ENCODE measurements at regions not wholly inside any gene's neighbourhood (a gene's known extent, or its start where the extent isn't known, plus 50 kb on each side); places are given as distances from the start of the nearest gene placed in this dataset.

GRCh38 chr5:25095261-25095660 is 450.5 kb upstream of the CDH10 start:
- no peak for TF ChIP-seq CTCF (IDR thresholded peaks at IDR 0.05 in 8 of 11, conservative IDR thresholded peaks at IDR 0.05 in 3 of 11)
- no peak for TF ChIP-seq POLR2A (IDR thresholded peaks at IDR 0.05)
- no peak for TF ChIP-seq POLR2AphosphoS5 (IDR thresholded peaks at IDR 0.05)
- intact Hi-C loops (cut with DNase I; ENCODE audit: low total_unique reads), result no loop called here
- Histone ChIP-seq H3K27me3 (replicated peaks in 1 of 7) (no peaks in the 10 kb centered on the region), H3K9me3 (peaks cover 0 to 17% (median 0%) of the 10 kb centered on the region in 8 donors), H3K27ac (no peak overlapping the region), H3K4me3 (no peak overlapping the region), H3K4me1 (no peaks in the 10 kb centered on the region), H3K36me3 (no peaks in the 10 kb centered on the region)
- 60 to 81% (median 62%) methylated on average over 2 of the region's 2 CpGs for WGBS, 5 donors
- DNase-seq, result no peak

- Histone ChIP-seq H3K9me3 (peaks cover 0 to 14% (median 0%) of the 10 kb centered on the region in 8 donors), H3K27me3 (replicated peaks in 1 of 7) (no peaks in the 10 kb centered on the region), H3K4me3 (no peak overlapping the region), H3K36me3 (no peaks in the 10 kb centered on the region), H3K27ac (no peak overlapping the region), H3K4me1 (no peaks in the 10 kb centered on the region)
- TF ChIP-seq POLR2A (IDR thresholded peaks at IDR 0.05) (no peak), POLR2AphosphoS5 (IDR thresholded peaks at IDR 0.05) (no peak), CTCF (IDR thresholded peaks at IDR 0.05 in 8 of 11, conservative IDR thresholded peaks at IDR 0.05 in 3 of 11) (no peak)
- intact Hi-C loops (cut with DNase I; ENCODE audit: low total_unique reads), result no loop called here
- 80 to 91% (median 84%) methylated on average over 2 of the region's 2 CpGs for WGBS, 5 donors
- DNase-seq, result no peak
Measured at GRCh38 chr5:25094219-25094618, 449.4 kb upstream of the CDH10 start.

- Histone ChIP-seq H3K36me3 (no peaks in the 10 kb centered on the region), H3K27me3 (replicated peaks in 1 of 7) (no peaks in the 10 kb centered on the region), H3K27ac (no peak overlapping the region), H3K9me3 (peaks cover 0 to 10% (median 0%) of the 10 kb centered on the region in 8 donors), H3K4me3 (no peak overlapping the region), H3K4me1 (no peaks in the 10 kb centered on the region)
- no peak for DNase-seq
- WGBS, 5 donors, result 79 to 90% (median 83%) methylated on average over 3 of the region's 3 CpGs
- intact Hi-C loops (cut with DNase I; ENCODE audit: low total_unique reads), result no loop called here
- TF ChIP-seq CTCF (IDR thresholded peaks at IDR 0.05 in 8 of 11, conservative IDR thresholded peaks at IDR 0.05 in 3 of 11) (no peak), POLR2A (IDR thresholded peaks at IDR 0.05) (no peak), POLR2AphosphoS5 (IDR thresholded peaks at IDR 0.05) (no peak)
Measured at GRCh38 chr5:25091921-25092320, 447.1 kb upstream of the CDH10 start.

- intact Hi-C loops (cut with DNase I; ENCODE audit: low total_unique reads), result no loop called here
Measured at GRCh38 chr5:25090854-25091253, 446.1 kb upstream of the CDH10 start.

More at GRCh38 chr5:25090854-25091253, 446.1 kb upstream of the CDH10 start:
- H3K36me3 ChIP-seq, result no peaks in the 10 kb centered on the region
- no peaks in the 10 kb centered on the region for H3K9me3 ChIP-seq
- H3K27me3 ChIP-seq (replicated peaks in 1 of 7), result no peaks in the 10 kb centered on the region
- H3K4me3 ChIP-seq, result no peak overlapping the region
- H3K27ac ChIP-seq, result no peak overlapping the region
- no peak for DNase-seq
- no peaks in the 10 kb centered on the region for H3K4me1 ChIP-seq
- 67 to 76% (median 68%) methylated on average over 1 of the region's 1 CpG for WGBS, 5 donors
- TF ChIP-seq CTCF (IDR thresholded peaks at IDR 0.05 in 8 of 11, conservative IDR thresholded peaks at IDR 0.05 in 3 of 11) (no peak), POLR2A (IDR thresholded peaks at IDR 0.05) (no peak), POLR2AphosphoS5 (IDR thresholded peaks at IDR 0.05) (no peak)
